GM19025 (cell line): ENCODE measurements at regions not wholly inside any gene's neighbourhood (a gene's known extent, or its start where the extent isn't known, plus 50 kb on each side); places are given as distances from the start of the nearest gene placed in this dataset.
"Not testable (repeated sequence)": the region's sequence is repeated elsewhere in the genome, so short reads cannot be mapped to it uniquely, and the experiment has no call there.

Experiments used
- ATAC-seq: cut with Tn5 transposase; IDR thresholded peaks from one replicate; pipeline ENCODE4 v1.9.1; 2021; ENCODE audit warnings: mild to moderate bottlenecking, low read depth, moderate library complexity; ENCODE audit not compliant: unreplicated experiment

DNA sequence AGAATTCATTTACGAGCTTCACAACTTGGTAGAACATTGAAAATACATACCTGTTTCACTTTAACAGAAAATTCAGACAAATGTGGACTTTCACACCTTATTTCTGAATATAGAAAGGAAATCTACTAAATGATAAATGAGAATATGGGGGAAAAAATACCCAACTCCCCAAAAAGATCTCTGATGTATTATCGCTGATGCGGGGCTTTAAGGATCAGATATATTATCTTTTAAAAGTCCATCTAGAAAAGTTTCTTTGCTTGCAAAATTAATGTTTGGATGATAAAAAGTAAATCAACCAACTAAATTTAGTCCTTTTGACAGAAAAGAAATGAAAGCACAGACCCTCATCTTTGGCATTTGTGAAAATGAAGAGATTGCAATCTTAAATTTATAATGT is 540.1 kb upstream of the CHAC2 start:
- no peak for ATAC-seq

DNA sequence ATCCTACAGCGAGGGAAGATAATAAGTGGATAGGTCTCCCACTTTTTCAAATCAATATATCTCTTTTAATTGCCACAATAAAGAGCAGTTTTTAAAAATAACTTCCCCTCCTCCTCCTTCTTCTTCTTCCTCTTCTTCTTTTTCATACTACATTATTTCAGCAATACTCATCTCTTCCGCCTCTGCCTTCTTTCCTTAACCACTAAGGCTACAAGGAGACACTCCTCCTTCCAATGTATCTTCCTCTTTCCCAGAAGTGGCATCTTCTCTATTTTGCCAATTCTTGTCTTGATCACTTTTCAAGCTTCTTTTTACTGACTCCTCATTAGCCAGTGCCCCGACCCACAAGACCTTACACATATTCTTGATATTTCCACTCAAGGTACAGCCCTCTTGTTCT is 546.6 kb upstream of the CHAC2 start:
- ATAC-seq: no peak

DNA sequence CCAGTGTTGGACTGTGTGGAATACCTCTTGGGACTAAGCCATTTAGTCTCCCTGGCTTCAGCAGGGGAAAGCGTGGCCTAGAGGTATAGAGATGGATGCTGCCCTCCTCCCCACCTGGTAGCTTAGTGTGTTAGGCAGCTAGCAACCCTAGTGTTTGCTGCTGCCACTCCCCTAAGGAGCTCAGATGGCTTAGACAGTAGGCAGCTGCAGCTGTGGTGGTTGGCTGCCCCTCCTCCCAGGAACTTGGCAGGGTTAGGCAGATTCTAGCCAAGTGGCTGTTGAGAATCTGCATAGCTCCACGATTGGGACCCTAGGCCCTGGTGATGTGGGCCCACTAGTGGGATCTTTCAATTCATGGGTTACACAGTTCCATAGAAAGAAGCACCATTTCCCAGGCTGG is 550.4 kb upstream of the CHAC2 start:
- ATAC-seq: no peak

DNA sequence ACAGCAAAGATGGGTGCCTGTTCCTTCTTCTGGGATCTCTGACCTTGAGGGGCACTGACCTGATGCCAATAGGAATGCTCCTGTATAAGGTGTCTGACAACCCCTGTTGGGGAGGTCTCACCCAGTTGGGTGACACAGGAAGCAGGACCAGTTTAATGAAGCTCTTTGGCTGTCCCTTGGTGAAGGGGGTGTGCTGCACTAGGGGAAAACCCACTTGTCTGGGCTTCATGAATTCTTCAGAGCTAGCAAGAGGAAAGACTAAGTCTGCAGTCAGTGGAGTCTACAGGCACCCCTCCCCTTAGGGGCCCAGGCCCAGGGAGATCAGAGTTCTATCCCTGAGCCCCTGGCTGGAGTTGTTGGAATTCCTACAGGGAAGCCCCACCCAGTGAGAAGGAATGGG is 550.8 kb upstream of the CHAC2 start:
- ATAC-seq: no peak

DNA sequence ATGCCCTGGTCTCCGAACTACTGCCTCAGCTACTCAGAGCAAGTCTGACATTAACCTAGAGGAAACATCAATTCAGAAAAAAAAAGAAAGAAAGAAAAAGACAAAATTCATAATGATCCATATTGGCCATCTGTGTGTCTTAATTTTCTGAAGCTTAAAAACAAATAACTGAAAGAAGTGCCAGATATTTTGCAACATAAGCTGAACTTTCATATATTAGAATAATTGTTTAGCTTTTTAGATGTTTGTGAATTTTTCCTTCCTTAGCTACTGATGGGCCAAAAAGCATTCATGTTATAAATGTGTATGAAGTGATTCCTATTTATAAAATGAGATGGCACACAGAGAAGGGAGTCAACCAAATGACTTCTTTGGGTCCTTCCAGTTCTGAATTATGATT is 555.0 kb upstream of the CHAC2 start:
- no peak for ATAC-seq

DNA sequence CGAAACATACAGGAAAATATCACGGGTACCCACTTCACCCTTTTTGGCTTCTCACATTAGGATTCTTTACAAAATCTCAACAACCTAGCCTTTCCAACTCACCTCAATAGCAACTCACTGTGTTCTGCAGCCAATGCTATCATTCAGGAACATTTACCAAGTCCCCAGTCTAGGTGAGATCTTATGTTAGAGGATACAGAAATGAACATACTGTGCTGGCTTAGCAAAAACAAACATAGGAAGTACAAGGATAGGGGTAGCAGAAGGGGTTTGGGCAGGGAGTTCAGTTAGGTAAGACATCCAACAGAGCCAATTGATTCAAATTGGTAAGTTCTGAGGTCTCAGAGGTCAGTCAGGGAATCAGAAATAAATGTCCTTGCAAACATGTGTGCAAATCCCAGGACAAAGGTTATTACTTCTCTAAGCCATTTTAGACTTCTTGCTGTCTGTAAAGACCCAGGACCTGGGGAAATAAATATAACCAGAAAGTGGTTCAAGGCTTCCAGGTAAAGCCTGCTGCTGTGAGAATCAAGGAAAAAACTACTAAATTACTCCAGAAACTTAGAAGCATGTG is 556.3 kb upstream of the CHAC2 start:
- no peak for ATAC-seq

DNA sequence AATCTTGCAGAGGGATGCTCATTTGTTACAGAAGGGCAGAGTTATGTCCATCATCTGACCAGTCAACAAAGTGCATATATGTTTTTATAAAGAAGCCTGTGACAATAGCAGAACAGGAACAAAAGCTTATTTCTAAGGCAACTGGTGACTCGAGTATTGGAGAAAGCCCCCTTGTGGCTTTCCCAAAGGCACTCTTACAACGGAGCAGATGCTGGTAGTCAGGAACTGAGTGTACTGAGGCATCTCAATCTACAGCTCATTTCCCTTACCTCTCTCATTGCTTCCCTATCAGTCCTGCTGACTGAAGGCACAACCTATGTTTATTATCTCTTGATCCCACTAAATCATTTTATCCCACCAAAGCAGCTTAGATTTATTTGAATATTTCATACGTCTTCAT is 557.1 kb upstream of the CHAC2 start:
- no peak for ATAC-seq

DNA sequence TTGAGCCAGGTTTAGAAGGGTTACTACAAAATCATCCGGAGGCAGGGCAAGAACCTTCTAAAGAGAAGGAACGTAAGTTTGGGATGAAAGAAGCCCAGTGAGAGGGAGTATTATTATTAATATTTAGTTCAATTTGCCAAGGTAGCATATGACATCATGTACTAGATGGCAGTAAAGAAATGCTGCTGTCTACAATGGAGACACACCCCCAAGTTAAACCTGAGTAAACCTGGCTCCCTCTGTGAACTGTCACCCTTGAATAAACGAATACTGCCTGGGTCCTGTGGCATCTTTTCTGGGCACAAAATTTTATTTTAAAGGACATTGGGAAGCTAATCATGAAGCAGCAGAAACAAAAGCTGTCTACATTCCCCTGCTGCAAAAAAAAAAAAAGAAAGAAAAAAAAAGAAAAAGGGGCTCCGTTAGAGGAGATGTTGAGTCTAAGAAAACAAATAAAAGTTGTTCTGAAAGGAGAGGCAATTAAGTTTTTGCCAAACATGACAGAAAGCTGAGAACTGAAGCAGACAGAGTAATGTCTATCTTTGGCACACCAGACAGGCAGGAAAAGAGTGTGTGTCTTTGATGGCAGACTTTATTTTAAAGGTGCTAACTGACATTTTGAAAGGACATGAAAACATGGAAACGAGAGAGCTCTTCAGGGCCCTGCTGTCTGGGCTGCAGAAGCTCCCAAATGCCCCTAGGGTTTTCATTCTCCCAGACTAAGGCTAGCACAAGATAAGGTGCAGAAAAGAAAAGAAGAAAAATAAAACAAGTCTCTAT is 557.7 kb upstream of the CHAC2 start:
- no peak for ATAC-seq

DNA sequence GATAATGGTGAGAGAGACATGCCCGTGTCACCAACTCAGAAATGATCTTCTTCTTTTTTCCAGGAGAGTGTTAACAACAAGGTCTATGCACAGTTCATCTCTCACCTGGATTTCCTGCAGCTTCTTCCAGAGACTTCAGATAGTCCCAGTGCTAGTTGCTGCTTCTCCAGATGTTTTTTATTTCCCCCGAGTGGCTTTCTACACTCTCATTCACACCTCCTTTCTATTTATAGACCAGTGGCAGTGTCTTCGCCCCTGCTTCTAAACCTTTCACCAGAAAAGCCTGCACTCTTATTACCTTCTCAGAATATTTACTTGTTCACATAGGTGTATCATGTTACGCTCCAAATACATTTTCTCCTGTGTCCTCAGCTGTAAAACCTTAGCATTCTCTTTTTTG is 558.8 kb upstream of the CHAC2 start:
- ATAC-seq: no peak

DNA sequence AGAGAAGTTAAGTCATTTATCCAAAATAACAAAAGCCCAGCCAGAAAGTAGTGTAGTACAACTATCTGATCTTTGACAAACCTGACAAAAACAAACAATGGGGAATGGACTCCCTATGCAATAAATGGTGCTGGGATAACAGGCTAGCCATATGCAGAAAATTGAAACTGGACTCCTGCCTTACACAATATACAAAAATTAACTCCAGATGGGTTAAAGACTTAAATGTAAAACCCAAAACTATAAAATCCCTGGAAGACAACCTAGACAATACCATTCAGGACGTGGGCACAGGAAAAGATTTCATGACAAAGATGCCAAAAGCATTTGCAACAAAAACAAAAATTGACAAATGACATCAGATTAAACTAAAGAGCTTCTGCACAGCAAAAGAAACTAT is 561.4 kb upstream of the CHAC2 start:
- not testable (repeated sequence) for ATAC-seq

DNA sequence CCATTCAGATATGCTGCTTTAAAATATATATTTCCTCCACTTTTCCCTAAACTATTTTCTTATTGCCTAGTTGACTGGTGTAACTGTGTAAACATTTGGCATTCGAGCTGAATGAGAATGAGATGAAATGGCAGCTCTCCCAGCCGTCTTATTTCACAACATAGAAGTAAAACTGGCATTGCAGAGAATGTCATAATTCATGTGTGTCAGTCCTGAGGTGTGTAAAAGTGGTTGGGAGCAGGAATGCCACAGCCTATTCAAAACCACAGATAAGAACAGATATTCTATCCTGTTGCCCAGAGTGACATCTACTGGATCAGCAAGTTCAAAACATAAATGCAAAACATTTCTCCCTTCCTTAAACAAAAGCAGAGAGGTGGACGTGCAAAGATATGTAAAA is 565.5 kb upstream of the CHAC2 start:
- ATAC-seq: no peak

DNA sequence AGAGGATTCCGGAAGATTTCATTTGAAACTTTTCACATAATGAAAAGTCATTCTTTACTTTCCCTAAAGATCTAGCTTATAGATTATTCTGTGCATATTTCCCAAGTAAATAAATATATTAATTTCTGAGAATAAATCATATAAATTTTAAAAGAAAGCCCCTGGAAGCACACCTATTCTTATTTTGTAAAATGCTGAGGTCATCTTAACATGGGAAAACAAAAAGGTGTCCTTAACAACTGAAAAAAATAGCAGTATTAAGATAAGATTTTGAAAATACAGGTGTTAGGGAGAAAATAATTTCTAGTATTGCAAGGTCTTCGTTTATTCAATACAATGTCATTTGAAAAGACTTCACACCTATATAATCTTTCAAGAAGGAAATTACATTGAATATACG is 567.5 kb upstream of the CHAC2 start:
- no peak for ATAC-seq

DNA sequence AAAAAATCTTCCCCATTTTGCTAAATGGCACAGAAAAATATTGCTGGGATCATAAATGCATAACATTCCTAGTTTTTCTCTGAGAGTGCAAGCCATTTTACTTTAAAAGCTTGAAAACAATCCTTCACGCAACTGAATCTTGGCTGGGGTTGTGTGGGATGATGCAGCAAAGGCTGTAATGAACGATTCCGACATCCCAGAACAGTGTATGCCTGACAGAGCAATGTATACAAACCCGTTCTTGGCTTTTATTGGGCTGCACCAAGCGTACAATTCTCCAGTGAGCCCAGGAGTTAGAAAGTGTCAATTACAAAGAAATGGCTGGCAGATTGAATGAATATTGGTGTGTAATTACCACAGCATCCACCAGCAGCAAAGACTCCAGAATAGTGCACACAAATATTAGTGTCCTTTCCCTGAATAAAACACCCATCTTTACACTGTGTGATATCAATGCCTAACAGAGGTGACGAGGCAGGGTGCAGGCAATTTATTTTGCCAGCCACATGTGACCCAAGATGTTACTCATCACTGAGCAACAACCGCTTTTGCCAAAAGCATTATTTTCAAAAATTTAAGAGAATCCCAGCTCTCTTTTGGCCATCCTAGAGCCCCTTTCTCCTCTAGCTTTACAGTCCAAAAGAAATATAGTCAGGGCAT is 578.6 kb upstream of the CHAC2 start:
- no peak for ATAC-seq

DNA sequence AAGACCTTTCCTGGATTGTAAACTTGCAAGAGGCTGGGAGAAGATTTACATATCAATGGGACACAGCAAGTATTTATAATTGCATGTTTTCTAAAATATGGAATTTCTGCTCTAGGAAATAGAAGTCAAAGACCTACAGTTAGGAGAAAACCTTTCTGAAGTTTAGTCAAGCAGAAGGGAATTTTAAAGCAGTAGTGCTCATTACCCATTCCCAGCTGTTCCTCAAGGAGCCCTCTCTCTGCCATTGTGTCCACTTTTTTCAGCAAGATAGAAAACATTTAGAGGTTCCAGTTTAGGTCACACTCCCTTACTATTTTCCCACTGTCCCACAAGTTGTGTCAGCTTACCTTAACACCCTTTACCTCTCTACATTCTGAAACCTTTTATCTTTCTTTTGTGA is 584.0 kb upstream of the CHAC2 start:
- no peak for ATAC-seq

DNA sequence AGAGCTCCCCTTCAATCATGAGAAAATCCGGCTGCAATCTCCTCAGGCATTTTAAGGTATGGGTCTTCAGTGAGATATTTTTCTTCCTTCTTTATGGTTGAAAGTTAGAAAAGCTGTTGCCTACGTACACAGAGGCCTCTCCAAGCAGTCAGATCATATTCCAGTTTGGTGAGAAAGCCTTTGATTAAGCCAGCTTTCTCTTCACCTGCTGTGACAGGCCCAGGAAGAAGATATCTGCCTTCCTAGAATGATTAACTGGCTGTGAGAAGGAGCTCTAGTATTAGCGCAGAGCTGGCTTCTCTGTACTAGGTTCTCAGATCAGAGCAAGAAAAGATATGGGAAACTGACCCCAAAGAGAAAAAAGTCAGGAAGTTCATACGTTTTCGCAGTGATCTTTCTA is 585.0 kb upstream of the CHAC2 start:
- ATAC-seq: no peak

DNA sequence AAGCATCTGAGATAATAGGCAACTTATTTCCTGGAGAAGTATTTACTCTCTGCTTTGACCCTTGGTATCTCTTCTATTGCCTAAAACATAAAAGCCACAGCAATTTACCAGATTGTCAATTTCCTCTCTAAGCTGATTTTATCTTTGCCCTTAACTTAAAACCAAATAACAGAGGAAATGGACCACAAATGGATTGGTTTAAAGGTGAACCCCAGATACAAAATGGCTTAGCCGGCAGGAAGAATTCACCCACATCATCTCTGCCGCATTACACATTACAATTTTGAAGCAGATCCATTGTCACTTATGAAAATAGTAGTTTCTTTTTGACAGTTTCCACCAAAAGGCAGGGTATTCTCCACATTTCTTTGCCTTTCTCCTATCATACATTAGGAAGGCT is 585.8 kb upstream of the CHAC2 start:
- no peak for ATAC-seq

DNA sequence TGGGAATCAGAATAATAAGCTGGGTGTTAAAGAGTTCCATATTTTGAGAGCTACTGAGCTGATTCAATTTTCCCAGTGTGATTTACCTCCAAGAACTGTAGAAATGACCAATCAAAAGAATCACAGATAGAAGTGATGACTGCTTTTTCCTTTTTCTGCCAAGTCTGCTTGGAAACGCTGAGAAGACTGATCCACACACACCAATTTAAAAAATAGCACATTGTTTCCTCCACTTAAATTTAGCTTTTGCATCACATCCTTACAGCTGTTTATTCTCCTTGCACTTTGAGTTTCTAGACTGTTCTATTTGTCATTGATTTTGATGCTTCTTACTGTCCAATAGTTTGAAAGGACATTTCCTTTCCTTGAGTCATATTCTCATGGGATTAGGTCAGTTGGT is 590.3 kb upstream of the CHAC2 start:
- no peak for ATAC-seq

DNA sequence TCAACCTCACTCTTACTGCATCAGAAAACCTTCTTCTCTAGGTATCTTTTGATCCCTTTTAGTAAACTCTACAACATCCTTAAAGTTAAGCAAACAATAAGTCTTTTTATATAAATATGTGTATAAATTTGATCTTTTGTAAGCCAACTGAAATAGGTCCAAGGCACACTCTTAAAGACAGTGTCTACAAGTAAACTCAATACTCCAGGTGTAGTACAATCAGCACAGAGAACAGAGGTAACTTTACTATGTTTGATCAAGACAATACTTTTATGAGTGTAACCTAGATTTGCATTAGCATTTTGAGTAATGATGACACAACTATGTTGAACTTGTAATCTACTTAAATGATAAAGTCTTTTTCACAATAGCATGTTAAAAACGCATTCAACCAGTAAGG is 593.1 kb upstream of the CHAC2 start:
- no peak for ATAC-seq

DNA sequence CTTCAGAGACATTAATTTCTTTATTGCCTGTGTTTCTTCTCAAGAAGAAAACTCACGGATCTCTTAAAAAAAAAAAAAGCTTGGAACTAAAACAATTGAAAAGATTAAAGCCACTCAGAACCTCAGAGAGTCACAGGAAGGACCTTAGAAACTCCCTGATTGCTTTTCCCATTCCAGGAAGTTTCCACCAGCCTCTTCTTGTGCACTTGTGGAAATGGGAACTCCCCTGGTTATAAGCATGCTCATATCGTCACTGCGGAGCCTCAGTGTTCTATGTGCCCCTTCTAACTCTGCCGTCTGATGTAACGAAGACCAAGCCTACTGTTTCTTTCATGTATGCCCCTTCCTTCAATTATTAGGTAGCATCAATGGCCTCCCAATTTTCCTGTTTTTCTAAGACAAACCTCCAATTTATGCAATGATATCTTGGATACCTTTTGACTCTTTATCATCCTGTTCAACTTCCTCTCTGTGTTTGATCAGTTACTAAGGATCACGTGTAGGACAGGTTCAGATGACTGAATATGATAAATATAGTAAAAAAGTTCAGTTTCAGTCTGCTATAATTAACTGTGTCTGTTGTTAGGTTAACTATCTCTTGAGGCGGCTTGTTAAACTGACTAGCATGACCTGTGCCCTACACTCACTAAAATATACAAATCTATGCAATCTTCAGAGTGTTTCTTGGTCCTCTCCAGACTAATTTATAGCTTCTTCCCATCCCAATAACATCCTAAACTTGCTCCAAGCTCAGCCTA is 593.7 kb upstream of the CHAC2 start:
- no peak for ATAC-seq

DNA sequence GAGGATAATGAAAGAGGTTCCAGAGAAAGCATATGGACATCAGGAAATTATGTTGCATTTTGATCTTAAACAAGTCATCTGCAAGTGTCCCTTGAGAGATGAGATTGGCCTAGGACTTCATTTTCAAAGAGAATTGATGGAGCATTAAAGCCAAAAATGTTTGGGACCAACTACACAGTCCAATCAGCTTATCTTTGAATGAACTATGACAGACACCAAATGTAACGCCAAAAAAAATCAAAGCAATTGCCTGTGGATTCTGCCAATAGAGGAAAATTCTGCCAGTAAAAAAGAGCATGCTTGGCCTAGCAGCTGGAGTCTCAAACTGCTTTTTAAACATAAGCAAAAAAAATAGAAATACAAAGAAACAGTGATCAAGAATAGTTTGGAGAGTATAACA is 594.5 kb upstream of the CHAC2 start:
- ATAC-seq: no peak

DNA sequence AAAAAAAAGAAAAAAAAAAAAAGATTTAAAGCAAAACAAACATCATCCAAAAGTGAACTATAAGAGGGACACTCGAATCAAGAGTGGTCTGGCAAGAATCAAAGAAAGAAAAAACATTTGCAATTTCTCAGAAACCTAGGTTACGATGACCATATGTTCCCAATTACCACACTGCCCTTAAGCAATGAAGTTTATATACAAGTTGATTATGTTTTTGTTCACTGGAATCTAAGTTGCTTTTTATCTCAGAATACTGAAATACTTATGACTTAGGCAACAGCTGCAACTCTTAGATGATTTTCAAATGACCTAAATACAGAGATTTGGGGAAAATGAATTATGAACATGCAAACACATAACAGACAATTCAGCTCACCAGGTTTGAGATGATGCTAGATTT is 597.1 kb upstream of the CHAC2 start:
- ATAC-seq: no peak
